ENCODE measurements at regions not wholly inside any gene's neighbourhood (a gene's known extent, or its start where the extent isn't known, plus 50 kb on each side); places are given as distances from the start of the nearest gene placed in this dataset.
A peak's percentile ranks its signal among the peaks of the same experiment; 100 is the strongest.

GRCh38 chr13:50692396-50692915 lies 151.0 kb downstream of the DLEU7 start:
- Histone ChIP-seq H3K36me3 (ENCODE audit: control insufficient read depth, insufficient read depth, low read length) (no peaks in the 10 kb centered on the region), H3K27me3 (ENCODE audit: control insufficient read depth, insufficient read depth, low read length) (no peaks in the 10 kb centered on the region), H3K4me3 (ENCODE audit: low read depth, low read length) (no peak overlapping the region)
- TF ChIP-seq, protein P1, sequence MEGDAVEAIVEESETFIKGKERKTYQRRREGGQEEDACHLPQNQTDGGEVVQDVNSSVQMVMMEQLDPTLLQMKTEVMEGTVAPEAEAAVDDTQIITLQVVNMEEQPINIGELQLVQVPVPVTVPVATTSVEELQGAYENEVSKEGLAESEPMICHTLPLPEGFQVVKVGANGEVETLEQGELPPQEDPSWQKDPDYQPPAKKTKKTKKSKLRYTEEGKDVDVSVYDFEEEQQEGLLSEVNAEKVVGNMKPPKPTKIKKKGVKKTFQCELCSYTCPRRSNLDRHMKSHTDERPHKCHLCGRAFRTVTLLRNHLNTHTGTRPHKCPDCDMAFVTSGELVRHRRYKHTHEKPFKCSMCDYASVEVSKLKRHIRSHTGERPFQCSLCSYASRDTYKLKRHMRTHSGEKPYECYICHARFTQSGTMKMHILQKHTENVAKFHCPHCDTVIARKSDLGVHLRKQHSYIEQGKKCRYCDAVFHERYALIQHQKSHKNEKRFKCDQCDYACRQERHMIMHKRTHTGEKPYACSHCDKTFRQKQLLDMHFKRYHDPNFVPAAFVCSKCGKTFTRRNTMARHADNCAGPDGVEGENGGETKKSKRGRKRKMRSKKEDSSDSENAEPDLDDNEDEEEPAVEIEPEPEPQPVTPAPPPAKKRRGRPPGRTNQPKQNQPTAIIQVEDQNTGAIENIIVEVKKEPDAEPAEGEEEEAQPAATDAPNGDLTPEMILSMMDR (IDR thresholded peaks at IDR 0.05; ENCODE audit: insufficient read depth, low read length, severe bottlenecking) = no peak
- FAIRE-seq = no peak
- no peak for DNase-seq (ENCODE audit: low read depth)

DNA sequence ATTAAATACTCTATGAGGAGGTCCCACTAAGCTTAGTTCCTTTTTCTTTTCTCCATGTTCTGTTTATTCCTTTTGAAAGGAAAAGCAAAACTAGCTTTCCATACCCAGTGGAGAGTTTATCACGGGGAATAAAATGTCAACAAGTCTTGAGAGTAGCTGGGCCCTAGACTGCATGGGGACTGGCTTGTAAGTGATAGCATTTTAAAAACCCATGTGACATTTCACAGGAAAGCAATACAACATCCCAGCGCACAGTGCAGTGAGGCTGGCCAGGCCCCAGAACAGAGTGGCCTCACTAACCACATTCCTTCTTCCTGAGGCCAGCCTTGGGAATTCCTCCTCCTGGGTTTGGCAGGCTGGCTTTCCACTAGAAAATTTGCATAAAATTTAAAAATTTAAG lies 149.8 kb downstream of the DLEU7 start:
- FAIRE-seq = no peak
- DNase-seq (ENCODE audit: low read depth) = no peak
- Histone ChIP-seq H3K27me3 (ENCODE audit: control insufficient read depth, insufficient read depth, low read length) (no peaks in the 10 kb centered on the region), H3K36me3 (ENCODE audit: control insufficient read depth, insufficient read depth, low read length) (no peaks in the 10 kb centered on the region), H3K4me3 (ENCODE audit: low read depth, low read length) (no peak overlapping the region)
- TF ChIP-seq, protein P1 (IDR thresholded peaks at IDR 0.05; ENCODE audit: insufficient read depth, low read length, severe bottlenecking) = no peak

GRCh38 chr13:50697746-50698539 lies 145.5 kb downstream of the DLEU7 start:
- no peaks in the 10 kb centered on the region for H3K27me3 ChIP-seq (ENCODE audit: control insufficient read depth, insufficient read depth, low read length)
- FAIRE-seq (no peak), DNase-seq (ENCODE audit: low read depth) (peak; percentile 33)
- no peak overlapping the region for H3K4me3 ChIP-seq (ENCODE audit: low read depth, low read length)
- no peaks in the 10 kb centered on the region for H3K36me3 ChIP-seq (ENCODE audit: control insufficient read depth, insufficient read depth, low read length)
- TF ChIP-seq, protein P1 (IDR thresholded peaks at IDR 0.05; ENCODE audit: insufficient read depth, low read length, severe bottlenecking) = no peak

GRCh38 chr13:50699874-50700663 lies 143.4 kb downstream of the DLEU7 start:
- H3K4me3 ChIP-seq (ENCODE audit: low read depth, low read length) = no peak overlapping the region
- TF ChIP-seq, protein P1 (IDR thresholded peaks at IDR 0.05; ENCODE audit: insufficient read depth, low read length, severe bottlenecking) = no peak
- no peak for DNase-seq (ENCODE audit: low read depth)
- no peak for FAIRE-seq
- H3K36me3 ChIP-seq (ENCODE audit: control insufficient read depth, insufficient read depth, low read length) = no peaks in the 10 kb centered on the region
- no peaks in the 10 kb centered on the region for H3K27me3 ChIP-seq (ENCODE audit: control insufficient read depth, insufficient read depth, low read length)

- TF ChIP-seq, protein P1 (IDR thresholded peaks at IDR 0.05; ENCODE audit: insufficient read depth, low read length, severe bottlenecking) = no peak
- Histone ChIP-seq H3K27me3 (ENCODE audit: control insufficient read depth, insufficient read depth, low read length) (no peaks in the 10 kb centered on the region), H3K4me3 (ENCODE audit: low read depth, low read length) (no peak overlapping the region), H3K36me3 (ENCODE audit: control insufficient read depth, insufficient read depth, low read length) (no peaks in the 10 kb centered on the region)
- DNase-seq (ENCODE audit: low read depth) (no peak), FAIRE-seq (no peak)
Measured at GRCh38 chr13:50700664-50701305, 142.7 kb downstream of the DLEU7 start.

Data from bronchial epithelial cell (primary cell).